Adrenal gland (tissue), 9 donors: ENCODE measurements at regions not wholly inside any gene's neighbourhood (a gene's known extent, or its start where the extent isn't known, plus 50 kb on each side); places are given as distances from the start of the nearest gene placed in this dataset.

Source experiments
- DNase-seq, 7 donors: peaks; one replicate each; pipeline ENCODE4 v3.0.0-alpha.2; 2019 to 2020
- H3K27ac ChIP-seq, 5 donors: fragments of 200-600 bp; sonication (generic) in 4 of 5; 1 replicate in 3 of 5; 2 replicates in 2 of 5; pipeline versions ENCODE4 v1.5.1 to v1.8.0; 2016 to 2020; ENCODE audit warnings: mild to moderate bottlenecking in 1 of 5
- H3K27me3 ChIP-seq: fragments of 200-600 bp; 2 replicates; pipeline ENCODE4 v1.8.0; 2021
- H3K36me3 ChIP-seq, 2 donors: fragments of 200-600 bp; replicated peaks in 1 of 2; 1 replicate in 1 of 2; 2 replicates in 1 of 2; pipeline versions ENCODE4 v1.5.1 to v1.8.0; 2018 to 2022
- H3K4me1 ChIP-seq, 2 donors: fragments of 200-600 bp; replicated peaks in 1 of 2; 1 replicate in 1 of 2; 2 replicates in 1 of 2; pipeline versions ENCODE4 v1.5.1 to v1.8.0; 2018 to 2021
- H3K4me3 ChIP-seq, 4 donors: fragments of 200-600 bp; sonication (generic) in 3 of 4; one replicate each; pipeline ENCODE4 v1.5.1; 2016 to 2018
- H3K9me3 ChIP-seq, 3 donors: fragments of 200-600 bp; sonication (generic) in 1 of 3; replicated peaks in 1 of 3; 1 replicate in 2 of 3; 2 replicates in 1 of 3; pipeline versions ENCODE4 v1.5.1 to v1.8.0; 2016 to 2021
- CTCF ChIP-seq, 6 experiments: fragments of 450-650 bp in 4 of 6; fragments of 200-600 bp in 2 of 6; sonication (generic) in 1 of 6; IDR thresholded peaks; 1 replicate in 5 of 6; 2 replicates in 1 of 6; pipeline versions ENCODE4 v1.5.1 to v1.8.0; 2016 to 2021; ENCODE audit warnings: antibody characterized with exemption in 6 of 6, mild to moderate bottlenecking in 2 of 6, moderate library complexity in 1 of 6
- POLR2A ChIP-seq, 2 donors: fragments of 450-650 bp; IDR thresholded peaks; one replicate each; pipeline ENCODE4 v1.6.1; 2017; ENCODE audit warnings: antibody characterized with exemption in 2 of 2, mild to moderate bottlenecking in 2 of 2, moderate library complexity in 1 of 2
- WGBS, 4 donors: extraction: QIAGEN DNeasy Blood & Tissue Kit in 2 of 4; methylation state at CpG; one replicate each; pipeline versions ENCODE4 v1.1.5 to v1.1.7; 2013 to 2017; 5-methylcytosine and 5-hydroxymethylcytosine counted together
- intact Hi-C, 2 donors: fragments of 100-400 bp; cut with DNase I; formaldehyde crosslinking; loops; one replicate each; pipeline versions ENCODE4 v1.14.1 to v1.15.0; 2022 to 2023
- donor health status: healthy with polysubstance abuse.
- donor health status: Bipolar disorder and iron deficiency.
- donor health status: DM: yes; HTN: yes; CAD: no.
- donor health status: DM: no; HTN: no; CAD: no.
- donor health status: DM: no; HTN: no; CAD: no.

GRCh38 chr7:128161466-128162125, 79.5 kb upstream of the LEP start:
- DNase-seq = no peak
- no peaks in the 10 kb centered on the region for H3K9me3 ChIP-seq
- peaks cover 3 to 4% of the 10 kb centered on the region in 2 donors for H3K4me1 ChIP-seq
- no peak overlapping the region for H3K27ac ChIP-seq
- TF ChIP-seq CTCF (IDR thresholded peaks at IDR 0.05) = no peak
- no peak for TF ChIP-seq POLR2A (IDR thresholded peaks at IDR 0.05)
- 78 to 86% (median 84%) methylated on average over 7 of the region's 7 CpGs for WGBS, 4 donors
- H3K27me3 ChIP-seq = peaks cover 26% of the 10 kb centered on the region
- intact Hi-C loops = no loop called here
- no peak overlapping the region for H3K4me3 ChIP-seq
- no peaks in the 10 kb centered on the region for H3K36me3 ChIP-seq

GRCh38 chr7:128162666-128163065, 78.4 kb upstream of the LEP start:
- TF ChIP-seq CTCF (IDR thresholded peaks at IDR 0.05) (no peak), POLR2A (IDR thresholded peaks at IDR 0.05) (no peak)
- Histone ChIP-seq H3K27me3 (peaks cover 31% of the 10 kb centered on the region), H3K27ac (no peak overlapping the region), H3K36me3 (no peaks in the 10 kb centered on the region), H3K4me3 (no peak overlapping the region), H3K4me1 (peaks cover 14 to 15% of the 10 kb centered on the region in 2 donors), H3K9me3 (no peaks in the 10 kb centered on the region)
- intact Hi-C loops = no loop called here
- 61 to 77% (median 67%) methylated on average over 2 of the region's 2 CpGs for WGBS, 4 donors
- DNase-seq = no peak

- intact Hi-C loops = no loop called here
- Histone ChIP-seq H3K27me3 (peaks cover 39% of the 10 kb centered on the region), H3K9me3 (no peaks in the 10 kb centered on the region), H3K4me1 (peaks cover 21% of the 10 kb centered on the region in 2 donors), H3K27ac (no peak overlapping the region), H3K4me3 (no peak overlapping the region), H3K36me3 (no peaks in the 10 kb centered on the region)
- DNase-seq = peak in 1 of 7 donors; percentile 6
- 86 to 100% (median 94%) methylated on average over 1 to 2 of the region's 2 CpGs for WGBS, 4 donors
- no peak for TF ChIP-seq POLR2A (IDR thresholded peaks at IDR 0.05)
- no peak for TF ChIP-seq CTCF (IDR thresholded peaks at IDR 0.05)
Observed at GRCh38 chr7:128163473-128163872, 77.6 kb upstream of the LEP start.

- 68 to 81% (median 72%) methylated on average over 5 to 6 of the region's 6 CpGs for WGBS, 4 donors
- H3K4me3 ChIP-seq = no peak overlapping the region
- no peak overlapping the region for H3K27ac ChIP-seq
- peaks cover 47% of the 10 kb centered on the region for H3K27me3 ChIP-seq
- peak in 5 of 7 donors; percentile 36 to 54 (median 46) for DNase-seq
- TF ChIP-seq POLR2A (IDR thresholded peaks at IDR 0.05) (no peak), CTCF (IDR thresholded peaks at IDR 0.05) (no peak)
- H3K4me1 ChIP-seq = peaks cover 21 to 23% of the 10 kb centered on the region in 2 donors
- intact Hi-C loops = no loop called here
- no peaks in the 10 kb centered on the region for H3K36me3 ChIP-seq
- no peaks in the 10 kb centered on the region for H3K9me3 ChIP-seq
Observed at GRCh38 chr7:128164061-128164954, 76.8 kb upstream of the LEP start.
